H1 (cell line): ENCODE measurements at regions not wholly inside any gene's neighbourhood (a gene's known extent, or its start where the extent isn't known, plus 50 kb on each side); places are given as distances from the start of the nearest gene placed in this dataset.

ENCODE experiments used
- ATF3 ChIP-seq: IDR thresholded peaks from 2 replicates; pipeline ENCODE4 v1.6.1; 2011; ENCODE audit warnings: low read depth, mild to moderate bottlenecking, low read length; ENCODE audit not compliant: insufficient read depth
- CREB1 ChIP-seq: IDR thresholded peaks from 2 replicates; pipeline ENCODE4 v1.6.1; 2012; ENCODE audit warnings: inconsistent platforms
- CTCF ChIP-seq, 3 experiments: IDR thresholded peaks; 1 replicate in 2 of 3; 2 replicates in 1 of 3; pipeline versions ENCODE4 v1.5.1 to v1.6.1; 2011; ENCODE audit warnings: low read length in 3 of 3, mild to moderate bottlenecking in 3 of 3, inconsistent platforms in 2 of 3, low read depth in 1 of 3, moderate library complexity in 1 of 3; ENCODE audit not compliant: insufficient read depth in 1 of 3; ENCODE audit errors: control extremely low read depth in 1 of 3
- EGR1 ChIP-seq: IDR thresholded peaks from 2 replicates; pipeline ENCODE4 v1.6.1; 2011; ENCODE audit warnings: low read depth, low read length, borderline replicate concordance
- EZH2 ChIP-seq: fragments of 200-600 bp; sonication (generic); IDR thresholded peaks from 2 replicates; pipeline ENCODE4 v1.7.1; 2012; ENCODE audit warnings: low read depth, mild to moderate bottlenecking, moderate library complexity, low read length, inconsistent platforms; ENCODE audit not compliant: severe bottlenecking
- GABPA ChIP-seq: IDR thresholded peaks from 2 replicates; pipeline ENCODE4 v1.6.1; 2011; ENCODE audit warnings: mild to moderate bottlenecking, low read length, moderate library complexity, borderline replicate concordance; ENCODE audit not compliant: insufficient read depth
- JUND ChIP-seq: IDR thresholded peaks from 2 replicates; pipeline ENCODE4 v1.6.1; 2011; ENCODE audit warnings: mild to moderate bottlenecking, improper control_type of control experiment, low read length
- POLR2A ChIP-seq, 2 experiments: IDR thresholded peaks; 1 replicate in 1 of 2; 2 replicates in 1 of 2; pipeline ENCODE4 v1.6.1; 2011; ENCODE audit warnings: low read depth in 2 of 2, low read length in 2 of 2, mild to moderate bottlenecking in 2 of 2; ENCODE audit errors: control extremely low read depth in 1 of 2
- RXRA ChIP-seq: IDR thresholded peaks from 2 replicates; pipeline ENCODE4 v1.6.1; 2011; ENCODE audit warnings: low read depth, mild to moderate bottlenecking, low read length, moderate library complexity; ENCODE audit not compliant: insufficient read depth
- SRF ChIP-seq: IDR thresholded peaks from 2 replicates; pipeline ENCODE4 v1.6.1; 2011; ENCODE audit warnings: mild to moderate bottlenecking, low read depth, low read length, moderate library complexity
- SUZ12 ChIP-seq: fragments of 200-600 bp; sonication (generic); IDR thresholded peaks from 2 replicates; pipeline ENCODE4 v1.6.1; 2012; ENCODE audit warnings: mild to moderate bottlenecking, inconsistent platforms, low read length, moderate library complexity, mixed read lengths
- ZNF274 ChIP-seq: IDR thresholded peaks from 2 replicates; pipeline ENCODE4 v1.7.0; 2012; ENCODE audit warnings: low read length, borderline replicate concordance; ENCODE audit errors: extremely low read depth

- TF ChIP-seq ZNF274 (no peak), CTCF (IDR thresholded peaks at IDR 0.05; ENCODE audit: control extremely low read depth in 1 of 3, insufficient read depth in 1 of 3, low read depth in 1 of 3, low read length in 3 of 3) (no peak), SUZ12 (no peak), POLR2A (IDR thresholded peaks at IDR 0.05; ENCODE audit: control extremely low read depth in 1 of 2, low read depth in 2 of 2, low read length in 2 of 2) (no peak), GABPA (no peak), EZH2 (no peak), EGR1 (no peak), JUND (no peak), ATF3 (no peak), CREB1 (no peak), RXRA (no peak), SRF (no peak)
Measured at GRCh38 chr9:23496489-23497136, 329.4 kb downstream of the ELAVL2 start.
